ENCODE measurements at regions not wholly inside any gene's neighbourhood (a gene's known extent, or its start where the extent isn't known, plus 50 kb on each side); places are given as distances from the start of the nearest gene placed in this dataset.

DNA sequence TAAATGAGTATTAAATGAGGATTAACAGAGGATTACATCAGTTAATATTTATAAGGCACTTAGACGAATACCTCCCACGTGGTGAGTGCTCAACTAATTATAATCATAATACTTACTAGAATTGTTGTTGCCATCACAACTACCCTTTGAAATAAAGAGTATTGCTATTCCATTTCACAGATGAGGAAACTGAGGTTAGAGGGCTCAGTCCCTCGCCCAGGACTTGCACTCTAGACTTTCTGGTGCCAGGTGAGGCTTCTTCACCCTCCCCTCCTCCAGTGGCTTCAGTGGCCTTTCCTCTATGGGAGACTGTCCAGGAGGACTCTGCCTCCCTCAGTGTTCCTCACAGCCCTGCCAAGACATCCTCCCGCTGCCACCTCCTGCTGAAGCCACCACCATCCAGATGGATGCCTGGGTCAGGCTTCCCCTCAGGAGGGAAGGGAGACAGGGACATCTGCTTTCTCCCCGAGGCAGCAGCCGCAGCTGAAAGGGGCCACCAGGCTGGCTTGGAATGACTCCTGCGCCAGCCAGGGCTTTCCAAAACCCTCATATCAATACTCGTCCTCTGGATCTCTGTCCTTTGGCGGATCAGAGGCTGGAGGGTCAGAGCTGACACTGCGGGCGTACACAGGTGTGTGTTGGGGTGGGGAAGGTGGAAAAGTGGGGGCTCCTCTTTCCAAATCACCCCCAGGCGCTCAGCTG is 580.1 kb downstream of the BUD13 start:
- TF ChIP-seq, protein P1, sequence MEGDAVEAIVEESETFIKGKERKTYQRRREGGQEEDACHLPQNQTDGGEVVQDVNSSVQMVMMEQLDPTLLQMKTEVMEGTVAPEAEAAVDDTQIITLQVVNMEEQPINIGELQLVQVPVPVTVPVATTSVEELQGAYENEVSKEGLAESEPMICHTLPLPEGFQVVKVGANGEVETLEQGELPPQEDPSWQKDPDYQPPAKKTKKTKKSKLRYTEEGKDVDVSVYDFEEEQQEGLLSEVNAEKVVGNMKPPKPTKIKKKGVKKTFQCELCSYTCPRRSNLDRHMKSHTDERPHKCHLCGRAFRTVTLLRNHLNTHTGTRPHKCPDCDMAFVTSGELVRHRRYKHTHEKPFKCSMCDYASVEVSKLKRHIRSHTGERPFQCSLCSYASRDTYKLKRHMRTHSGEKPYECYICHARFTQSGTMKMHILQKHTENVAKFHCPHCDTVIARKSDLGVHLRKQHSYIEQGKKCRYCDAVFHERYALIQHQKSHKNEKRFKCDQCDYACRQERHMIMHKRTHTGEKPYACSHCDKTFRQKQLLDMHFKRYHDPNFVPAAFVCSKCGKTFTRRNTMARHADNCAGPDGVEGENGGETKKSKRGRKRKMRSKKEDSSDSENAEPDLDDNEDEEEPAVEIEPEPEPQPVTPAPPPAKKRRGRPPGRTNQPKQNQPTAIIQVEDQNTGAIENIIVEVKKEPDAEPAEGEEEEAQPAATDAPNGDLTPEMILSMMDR (IDR thresholded peaks at IDR 0.05): no peak
- TF ChIP-seq EZH2 (IDR thresholded peaks at IDR 0.05) (no peak), EZH2phosphoT487 (IDR thresholded peaks at IDR 0.05) (no peak)
